ENCODE measurements at regions not wholly inside any gene's neighbourhood (a gene's known extent, or its start where the extent isn't known, plus 50 kb on each side); places are given as distances from the start of the nearest gene placed in this dataset.

GRCh38 chr1:81671038-81671437 is 129.7 kb upstream of the ADGRL2 start:
- H3K4me3 Mint-ChIP-seq = no peak overlapping the region
- H3K36me3 Mint-ChIP-seq (ENCODE audit: low read depth) = no peaks in the 10 kb centered on the region
- no peak for DNase-seq
- H3K27ac Mint-ChIP-seq = peak overlapping the region; percentile 90
- no peaks in the 10 kb centered on the region for H3K9me3 Mint-ChIP-seq
- TF ChIP-seq, protein P1, sequence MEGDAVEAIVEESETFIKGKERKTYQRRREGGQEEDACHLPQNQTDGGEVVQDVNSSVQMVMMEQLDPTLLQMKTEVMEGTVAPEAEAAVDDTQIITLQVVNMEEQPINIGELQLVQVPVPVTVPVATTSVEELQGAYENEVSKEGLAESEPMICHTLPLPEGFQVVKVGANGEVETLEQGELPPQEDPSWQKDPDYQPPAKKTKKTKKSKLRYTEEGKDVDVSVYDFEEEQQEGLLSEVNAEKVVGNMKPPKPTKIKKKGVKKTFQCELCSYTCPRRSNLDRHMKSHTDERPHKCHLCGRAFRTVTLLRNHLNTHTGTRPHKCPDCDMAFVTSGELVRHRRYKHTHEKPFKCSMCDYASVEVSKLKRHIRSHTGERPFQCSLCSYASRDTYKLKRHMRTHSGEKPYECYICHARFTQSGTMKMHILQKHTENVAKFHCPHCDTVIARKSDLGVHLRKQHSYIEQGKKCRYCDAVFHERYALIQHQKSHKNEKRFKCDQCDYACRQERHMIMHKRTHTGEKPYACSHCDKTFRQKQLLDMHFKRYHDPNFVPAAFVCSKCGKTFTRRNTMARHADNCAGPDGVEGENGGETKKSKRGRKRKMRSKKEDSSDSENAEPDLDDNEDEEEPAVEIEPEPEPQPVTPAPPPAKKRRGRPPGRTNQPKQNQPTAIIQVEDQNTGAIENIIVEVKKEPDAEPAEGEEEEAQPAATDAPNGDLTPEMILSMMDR (IDR thresholded peaks at IDR 0.05) = no peak
- peaks cover 26% of the 10 kb centered on the region for H3K4me1 Mint-ChIP-seq (ENCODE audit: low read depth)
- no peaks in the 10 kb centered on the region; the same call in none of the 2 replicates for H3K27me3 Mint-ChIP-seq (ENCODE audit: insufficient read depth)

DNA sequence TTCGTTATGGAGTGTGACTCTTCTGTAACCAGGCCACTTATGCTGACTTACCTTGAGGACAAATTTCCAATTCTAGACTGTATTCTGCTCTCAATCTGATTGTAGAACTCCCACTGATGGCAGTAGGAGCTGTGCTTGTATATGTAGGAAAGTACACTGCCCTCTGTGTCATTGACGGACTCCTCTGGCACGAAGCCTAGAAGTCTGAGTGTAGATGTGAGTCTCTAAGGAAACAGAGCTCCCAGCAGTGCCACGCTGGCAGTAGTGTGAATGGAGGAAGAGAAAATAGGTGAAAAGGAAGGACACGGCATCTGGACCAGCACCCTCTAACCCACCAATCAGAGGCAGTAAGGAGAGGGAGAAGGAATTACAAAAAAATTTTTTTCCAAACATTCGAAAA is 130.4 kb upstream of the ADGRL2 start:
- DNase-seq = peak; percentile 85
- H3K36me3 Mint-ChIP-seq (ENCODE audit: low read depth) = no peaks in the 10 kb centered on the region
- no peaks in the 10 kb centered on the region; the same call in none of the 2 replicates for H3K27me3 Mint-ChIP-seq (ENCODE audit: insufficient read depth)
- H3K4me3 Mint-ChIP-seq = no peak overlapping the region
- H3K27ac Mint-ChIP-seq = peak overlapping the region; percentile 90
- H3K9me3 Mint-ChIP-seq = no peaks in the 10 kb centered on the region
- H3K4me1 Mint-ChIP-seq (ENCODE audit: low read depth) = peaks cover 30% of the 10 kb centered on the region
- TF ChIP-seq, protein P1 (IDR thresholded peaks at IDR 0.05) = no peak

- Mint-ChIP-seq H3K27me3 (ENCODE audit: insufficient read depth) (no peaks in the 10 kb centered on the region; the same call in none of the 2 replicates), H3K9me3 (no peaks in the 10 kb centered on the region), H3K4me1 (ENCODE audit: low read depth) (peaks cover 49% of the 10 kb centered on the region), H3K27ac (no peak overlapping the region), H3K4me3 (no peak overlapping the region), H3K36me3 (ENCODE audit: low read depth) (no peaks in the 10 kb centered on the region)
- DNase-seq = no peak
- TF ChIP-seq, protein P1 (IDR thresholded peaks at IDR 0.05) = no peak
These were observed 134.1 kb upstream of the ADGRL2 start for GRCh38 chr1:81666586-81666985.

DNA sequence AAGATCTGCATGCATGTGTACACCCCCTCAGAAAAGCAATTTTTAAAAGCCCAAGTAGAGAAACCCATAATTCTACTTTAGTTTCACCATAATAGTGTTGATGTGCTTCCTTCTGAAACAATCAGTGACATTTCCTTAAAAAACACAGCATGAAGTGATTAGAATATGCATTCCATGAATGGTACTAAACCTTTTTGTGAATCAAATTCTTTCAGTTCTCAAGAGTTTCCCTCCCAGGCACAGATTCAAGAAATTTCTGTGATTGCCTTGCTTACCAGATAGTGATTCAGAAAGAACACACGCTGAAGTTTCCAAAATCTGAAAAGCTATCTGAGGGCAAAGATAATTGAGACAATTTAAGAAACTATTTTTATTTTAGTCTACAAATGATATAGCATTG is 136.4 kb upstream of the ADGRL2 start:
- DNase-seq = peak; percentile 56
- H3K36me3 Mint-ChIP-seq (ENCODE audit: low read depth) = no peaks in the 10 kb centered on the region
- TF ChIP-seq, protein P1 (IDR thresholded peaks at IDR 0.05) = no peak
- no peak overlapping the region for H3K4me3 Mint-ChIP-seq
- peak overlapping the region; percentile 42; the same call in 1 of the 2 replicates for H3K27ac Mint-ChIP-seq
- no peaks in the 10 kb centered on the region for H3K9me3 Mint-ChIP-seq
- peaks cover 56% of the 10 kb centered on the region for H3K4me1 Mint-ChIP-seq (ENCODE audit: low read depth)
- no peaks in the 10 kb centered on the region; the same call in none of the 2 replicates for H3K27me3 Mint-ChIP-seq (ENCODE audit: insufficient read depth)

DNA sequence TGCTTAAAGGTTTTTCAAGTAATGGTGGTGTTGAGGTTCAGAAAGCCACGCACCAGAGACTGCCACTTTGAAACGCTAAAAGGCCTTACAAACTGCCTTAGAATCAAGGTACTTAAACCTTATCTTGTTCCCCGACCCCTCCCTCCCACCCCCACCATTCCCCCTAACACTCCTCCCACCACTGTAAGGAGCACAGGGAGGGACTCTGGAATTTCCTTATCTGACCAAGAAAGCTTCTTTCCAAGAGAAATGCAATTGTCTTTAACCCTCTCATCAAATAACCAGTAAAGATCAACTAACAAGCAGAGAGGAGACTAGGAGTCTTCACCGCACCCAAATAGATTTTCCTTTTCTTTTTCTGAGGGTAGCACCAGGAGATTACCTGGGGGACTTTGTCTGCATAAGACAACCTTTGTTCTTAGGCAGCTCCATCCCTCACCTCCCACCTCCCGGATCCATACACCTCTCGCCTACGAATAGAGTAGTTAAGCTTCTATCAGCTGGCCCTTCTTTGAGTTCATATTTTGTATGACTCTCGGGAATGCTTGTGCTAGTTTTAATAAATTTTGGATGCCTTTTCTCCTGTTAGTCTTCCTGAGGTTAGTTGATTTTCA is 137.7 kb upstream of the ADGRL2 start:
- Mint-ChIP-seq H3K27ac (no peak overlapping the region), H3K4me3 (no peak overlapping the region), H3K4me1 (ENCODE audit: low read depth) (peaks cover 56% of the 10 kb centered on the region), H3K9me3 (no peaks in the 10 kb centered on the region), H3K36me3 (ENCODE audit: low read depth) (no peaks in the 10 kb centered on the region), H3K27me3 (ENCODE audit: insufficient read depth) (no peaks in the 10 kb centered on the region; the same call in none of the 2 replicates)
- DNase-seq = no peak
- TF ChIP-seq, protein P1 (IDR thresholded peaks at IDR 0.05) = no peak

All from HFFc6 (cell line).